WTC11 (cell line): ENCODE measurements at regions not wholly inside any gene's neighbourhood (a gene's known extent, or its start where the extent isn't known, plus 50 kb on each side); places are given as distances from the start of the nearest gene placed in this dataset.

ENCODE experiments used
- GTF2I ChIP-seq: fragments of 250-450 bp; sonication (Bioruptor Pico); conservative IDR thresholded peaks from 2 replicates; pipeline ENCODE4 v1.4.0; 2021; ENCODE audit warnings: mild to moderate bottlenecking
- TF ChIP-seq, protein P1 (sequence below): fragments of 200-600 bp; IDR thresholded peaks from 2 replicates; pipeline ENCODE4 v1.8.0; 2022; ENCODE audit warnings: antibody characterized with exemption

DNA sequence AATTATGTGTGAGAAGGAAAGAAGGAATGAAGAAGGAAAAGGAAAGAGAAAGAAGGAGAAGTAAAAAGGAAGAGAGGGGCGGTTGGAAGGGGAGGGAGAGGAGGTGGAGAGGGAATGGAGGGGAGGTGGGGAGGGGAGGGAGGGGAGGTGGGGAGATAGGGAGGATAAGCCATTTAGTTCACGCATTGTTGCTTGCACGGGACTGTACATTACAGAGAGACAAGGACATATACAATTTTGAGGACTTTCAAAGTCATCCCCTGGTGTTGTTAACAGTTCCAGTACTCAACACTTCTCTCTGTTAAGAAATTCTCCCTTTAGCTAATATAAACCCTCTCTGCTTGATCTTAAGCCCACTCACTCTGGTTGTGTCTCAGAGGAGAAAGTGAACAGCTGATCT is 312.5 kb downstream of the GRIN2B start:
- TF ChIP-seq GTF2I: no peak
- TF ChIP-seq, protein P1, sequence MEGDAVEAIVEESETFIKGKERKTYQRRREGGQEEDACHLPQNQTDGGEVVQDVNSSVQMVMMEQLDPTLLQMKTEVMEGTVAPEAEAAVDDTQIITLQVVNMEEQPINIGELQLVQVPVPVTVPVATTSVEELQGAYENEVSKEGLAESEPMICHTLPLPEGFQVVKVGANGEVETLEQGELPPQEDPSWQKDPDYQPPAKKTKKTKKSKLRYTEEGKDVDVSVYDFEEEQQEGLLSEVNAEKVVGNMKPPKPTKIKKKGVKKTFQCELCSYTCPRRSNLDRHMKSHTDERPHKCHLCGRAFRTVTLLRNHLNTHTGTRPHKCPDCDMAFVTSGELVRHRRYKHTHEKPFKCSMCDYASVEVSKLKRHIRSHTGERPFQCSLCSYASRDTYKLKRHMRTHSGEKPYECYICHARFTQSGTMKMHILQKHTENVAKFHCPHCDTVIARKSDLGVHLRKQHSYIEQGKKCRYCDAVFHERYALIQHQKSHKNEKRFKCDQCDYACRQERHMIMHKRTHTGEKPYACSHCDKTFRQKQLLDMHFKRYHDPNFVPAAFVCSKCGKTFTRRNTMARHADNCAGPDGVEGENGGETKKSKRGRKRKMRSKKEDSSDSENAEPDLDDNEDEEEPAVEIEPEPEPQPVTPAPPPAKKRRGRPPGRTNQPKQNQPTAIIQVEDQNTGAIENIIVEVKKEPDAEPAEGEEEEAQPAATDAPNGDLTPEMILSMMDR: no peak
